ENCODE measurements at regions not wholly inside any gene's neighbourhood (a gene's known extent, or its start where the extent isn't known, plus 50 kb on each side); places are given as distances from the start of the nearest gene placed in this dataset.

DNA sequence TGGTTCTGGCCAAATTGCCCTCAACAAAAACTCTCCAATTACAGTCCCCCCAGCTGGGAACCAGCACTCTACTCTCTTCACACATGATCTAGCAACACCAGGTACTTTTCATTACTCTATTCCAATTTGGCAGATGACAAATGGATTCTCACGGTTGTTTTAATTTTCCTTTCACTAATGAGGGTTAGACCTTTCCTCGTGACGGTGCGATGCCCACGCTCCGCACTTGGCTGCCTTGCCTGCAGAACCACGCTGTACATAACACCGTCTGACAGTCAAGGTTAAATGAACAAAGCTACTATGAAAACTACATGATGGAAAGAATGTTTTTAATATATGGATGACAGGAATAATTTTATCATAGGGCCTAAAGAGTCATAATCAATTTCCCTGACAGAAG is 141.5 kb downstream of the FBXO15 start:
- Histone ChIP-seq H3K27me3 (ENCODE audit: insufficient read depth) (no peaks in the 10 kb centered on the region), H3K4me3 (no peak overlapping the region), H3K36me3 (ENCODE audit: insufficient read depth) (no peaks in the 10 kb centered on the region), H3F3A (replicated peaks; ENCODE audit: low read depth) (no peaks in the 10 kb centered on the region), H3K27ac (ENCODE audit: low read depth) (no peak overlapping the region), H3K9me2 (ENCODE audit: insufficient read depth) (no peaks in the 10 kb centered on the region), H3K79me2 (replicated peaks; ENCODE audit: insufficient read depth) (no peaks in the 10 kb centered on the region), H3K4me1 (ENCODE audit: insufficient read depth) (no peaks in the 10 kb centered on the region), H3K4me2 (no peak overlapping the region), H2AFZ (no peak overlapping the region), H4K20me1 (replicated peaks; ENCODE audit: insufficient read depth) (no peaks in the 10 kb centered on the region)
- Mint-ChIP-seq H3K27ac (no peak overlapping the region), H3K4me1 (no peaks in the 10 kb centered on the region), H3K36me3 (ENCODE audit: low read depth) (no peaks in the 10 kb centered on the region), H3K4me3 (no peak overlapping the region), H3K27me3 (ENCODE audit: insufficient read depth, low read depth, poor library complexity) (peaks cover 2% of the 10 kb centered on the region), H3K9me3 (peaks cover 3% of the 10 kb centered on the region; the same call in 1 of the 3 replicates)
- DNase-seq (ENCODE audit: low spot score) (no peak), ATAC-seq (no peak)
- no peak for TF ChIP-seq ZNF462 (CRISPR knock-in tag; IDR thresholded peaks at IDR 0.05)
- TF ChIP-seq ZNF331 (CRISPR knock-in tag; IDR thresholded peaks at IDR 0.05; ENCODE audit: low read depth) = no peak
- TF ChIP-seq CTCF (conservative IDR thresholded peaks at IDR 0.05; ENCODE audit: low read depth in 2 of 2) = no peak
- TF ChIP-seq EZH2phosphoT487 (IDR thresholded peaks at IDR 0.05; ENCODE audit: unreplicated experiment) = no peak
- no peak for TF ChIP-seq ZNF114 (CRISPR knock-in tag; IDR thresholded peaks at IDR 0.05)
- TF ChIP-seq CREB1 (CRISPR knock-in tag; IDR thresholded peaks at IDR 0.05; ENCODE audit: low read depth) = no peak
- no peak for TF ChIP-seq EZH2 (IDR thresholded peaks at IDR 0.05; ENCODE audit: low read depth, unreplicated experiment)
- TF ChIP-seq POLR2AphosphoS5 (IDR thresholded peaks at IDR 0.05; ENCODE audit: low read depth) = no peak

Measured in GM23338 (cell line).